Gastrocnemius medialis (tissue), 4 donors: ENCODE measurements at regions not wholly inside any gene's neighbourhood (a gene's known extent, or its start where the extent isn't known, plus 50 kb on each side); places are given as distances from the start of the nearest gene placed in this dataset.

Source experiments
- POLR2A ChIP-seq, 2 donors: fragments of 450-650 bp; IDR thresholded peaks; one replicate each; pipeline ENCODE4 v1.6.1; 2017; ENCODE audit warnings: antibody characterized with exemption in 2 of 2, mild to moderate bottlenecking in 2 of 2, moderate library complexity in 2 of 2
- TF ChIP-seq, protein P1 (sequence below), 5 experiments: fragments of 450-650 bp in 3 of 5; fragments of 200-600 bp in 2 of 5; sonication (generic) in 2 of 5; IDR thresholded peaks in 4 of 5; conservative IDR thresholded peaks in 1 of 5; 1 replicate in 4 of 5; 2 replicates in 1 of 5; pipeline ENCODE4 v1.5.1; 2016 to 2019; ENCODE audit warnings: antibody characterized with exemption in 5 of 5, mild to moderate bottlenecking in 3 of 5, moderate library complexity in 3 of 5

DNA sequence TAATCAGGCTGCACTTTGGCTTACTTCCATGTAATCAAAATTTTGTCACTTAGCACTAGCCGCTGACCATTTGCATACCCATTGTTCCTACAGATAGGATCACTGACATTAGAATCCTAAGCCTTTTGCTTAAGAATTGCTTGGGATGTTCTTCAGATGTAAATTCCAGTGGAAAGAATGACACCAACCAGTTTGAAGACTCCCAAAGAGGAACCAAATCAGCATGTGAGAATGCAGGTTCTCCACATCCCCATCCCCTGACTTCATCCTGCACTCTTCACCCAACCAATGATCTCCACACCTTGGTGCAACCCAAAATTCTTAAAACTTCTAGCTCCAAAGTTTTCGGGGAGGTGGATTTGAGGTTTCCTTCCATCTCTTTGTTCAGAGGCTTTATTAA lies 345.6 kb downstream of the GPAM start:
- TF ChIP-seq, protein P1, sequence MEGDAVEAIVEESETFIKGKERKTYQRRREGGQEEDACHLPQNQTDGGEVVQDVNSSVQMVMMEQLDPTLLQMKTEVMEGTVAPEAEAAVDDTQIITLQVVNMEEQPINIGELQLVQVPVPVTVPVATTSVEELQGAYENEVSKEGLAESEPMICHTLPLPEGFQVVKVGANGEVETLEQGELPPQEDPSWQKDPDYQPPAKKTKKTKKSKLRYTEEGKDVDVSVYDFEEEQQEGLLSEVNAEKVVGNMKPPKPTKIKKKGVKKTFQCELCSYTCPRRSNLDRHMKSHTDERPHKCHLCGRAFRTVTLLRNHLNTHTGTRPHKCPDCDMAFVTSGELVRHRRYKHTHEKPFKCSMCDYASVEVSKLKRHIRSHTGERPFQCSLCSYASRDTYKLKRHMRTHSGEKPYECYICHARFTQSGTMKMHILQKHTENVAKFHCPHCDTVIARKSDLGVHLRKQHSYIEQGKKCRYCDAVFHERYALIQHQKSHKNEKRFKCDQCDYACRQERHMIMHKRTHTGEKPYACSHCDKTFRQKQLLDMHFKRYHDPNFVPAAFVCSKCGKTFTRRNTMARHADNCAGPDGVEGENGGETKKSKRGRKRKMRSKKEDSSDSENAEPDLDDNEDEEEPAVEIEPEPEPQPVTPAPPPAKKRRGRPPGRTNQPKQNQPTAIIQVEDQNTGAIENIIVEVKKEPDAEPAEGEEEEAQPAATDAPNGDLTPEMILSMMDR (IDR thresholded peaks at IDR 0.05 in 4 of 5, conservative IDR thresholded peaks at IDR 0.05 in 1 of 5): no peak
- TF ChIP-seq POLR2A (IDR thresholded peaks at IDR 0.05): no peak
